ENCODE measurements at regions not wholly inside any gene's neighbourhood (a gene's known extent, or its start where the extent isn't known, plus 50 kb on each side); places are given as distances from the start of the nearest gene placed in this dataset.

- TF ChIP-seq POLR2AphosphoS5 (IDR thresholded peaks at IDR 0.05; ENCODE audit: borderline replicate concordance, low read depth, low read length): no peak
- no peak for TF ChIP-seq EZH2 (IDR thresholded peaks at IDR 0.05)
- TF ChIP-seq FOXP2 (optimal IDR thresholded peaks at IDR 0.05; ENCODE audit: control extremely low read depth, extremely low read length, insufficient read depth): no peak
Observed at GRCh38 chr13:76339649-76340048, 546.6 kb downstream of the KCTD12 start.
